Mesodermal cell (in vitro differentiated cells): ENCODE measurements at regions not wholly inside any gene's neighbourhood (a gene's known extent, or its start where the extent isn't known, plus 50 kb on each side); places are given as distances from the start of the nearest gene placed in this dataset.
A peak's percentile ranks its signal among the peaks of the same experiment; 100 is the strongest.
"Not testable (repeated sequence)": the region's sequence is repeated elsewhere in the genome, so short reads cannot be mapped to it uniquely, and the experiment has no call there.

ENCODE experiments used
- H3K27ac ChIP-seq: 2 replicates; pipeline ENCODE4 v1.7.0; 2013; ENCODE audit warnings: mild to moderate bottlenecking, low read depth, low read length, moderate library complexity; ENCODE audit not compliant: severe bottlenecking
- H3K36me3 ChIP-seq: 2 replicates; pipeline ENCODE4 v1.7.1; 2013; ENCODE audit warnings: mild to moderate bottlenecking, low read length, moderate library complexity; ENCODE audit not compliant: control insufficient read depth, insufficient read depth
- H3K4me1 ChIP-seq: one replicate; pipeline ENCODE4 v1.7.1; 2013; ENCODE audit warnings: mild to moderate bottlenecking, low read length; ENCODE audit not compliant: insufficient read depth, control insufficient read depth, poor library complexity, severe bottlenecking
- H3K4me3 ChIP-seq: 2 replicates; pipeline ENCODE4 v1.7.0; 2013; ENCODE audit warnings: low read length, control low read depth, mild to moderate bottlenecking; ENCODE audit not compliant: insufficient read depth, poor library complexity, severe bottlenecking; ENCODE audit errors: extremely low read depth
- H3K9me3 ChIP-seq: 2 replicates; pipeline ENCODE4 v1.7.1; 2013; ENCODE audit warnings: mild to moderate bottlenecking, low read length, moderate library complexity; ENCODE audit not compliant: control insufficient read depth
- WGBS, 2 experiments: methylation state at CpG; one replicate each; pipeline ENCODE4 v1.1.5; 2013; ENCODE audit warnings: missing lambda C conversion rate in 2 of 2; ENCODE audit not compliant: insufficient coverage in 2 of 2; 5-methylcytosine and 5-hydroxymethylcytosine counted together

- no peak overlapping the region for H3K4me3 ChIP-seq
- peak overlapping the region; percentile 16 for H3K27ac ChIP-seq
- H3K4me1 ChIP-seq: peaks cover 6% of the 10 kb centered on the region
- no peaks in the 10 kb centered on the region for H3K9me3 ChIP-seq
- 80% methylated on average over 1 of the region's 4 CpGs; no CpG with 5 or more reads in 1 of the 2 experiments for WGBS, 2 experiments
- H3K36me3 ChIP-seq: no peaks in the 10 kb centered on the region
Observed at GRCh38 chr7:9407816-9408215, 974.4 kb downstream of the NXPH1 start.

- Histone ChIP-seq H3K36me3 (no peaks in the 10 kb centered on the region), H3K27ac (no peak overlapping the region), H3K4me3 (no peak overlapping the region), H3K9me3 (no peaks in the 10 kb centered on the region), H3K4me1 (no peaks in the 10 kb centered on the region)
- 70 to 88% methylated on average over 2 to 4 of the region's 4 CpGs for WGBS, 2 experiments
Observed at GRCh38 chr7:9453521-9453920, 1020.1 kb downstream of the NXPH1 start.

- Histone ChIP-seq H3K27ac (no peak overlapping the region), H3K36me3 (no peaks in the 10 kb centered on the region), H3K9me3 (no peaks in the 10 kb centered on the region), H3K4me1 (no peaks in the 10 kb centered on the region), H3K4me3 (no peak overlapping the region)
Observed at GRCh38 chr7:9488555-9488954, 1055.1 kb downstream of the NXPH1 start.

GRCh38 chr7:9498303-9498702, 1064.9 kb downstream of the NXPH1 start:
- WGBS, 2 experiments: 40 to 92% methylated on average over 1 to 2 of the region's 3 CpGs

GRCh38 chr7:9502269-9502668, 1068.9 kb downstream of the NXPH1 start:
- H3K36me3 ChIP-seq: no peaks in the 10 kb centered on the region
- no peaks in the 10 kb centered on the region for H3K4me1 ChIP-seq
- no CpG with 5 or more reads among the region's 1 CpG for WGBS, 2 experiments
- no peak overlapping the region for H3K4me3 ChIP-seq
- H3K9me3 ChIP-seq: no peaks in the 10 kb centered on the region
- H3K27ac ChIP-seq: no peak overlapping the region

More at GRCh38 chr7:9498303-9498702, 1064.9 kb downstream of the NXPH1 start:
- no peaks in the 10 kb centered on the region for H3K9me3 ChIP-seq
- H3K4me1 ChIP-seq: no peaks in the 10 kb centered on the region
- no peak overlapping the region for H3K4me3 ChIP-seq
- H3K27ac ChIP-seq: no peak overlapping the region
- no peaks in the 10 kb centered on the region for H3K36me3 ChIP-seq

GRCh38 chr7:9504678-9505077, 1071.3 kb downstream of the NXPH1 start:
- Histone ChIP-seq H3K4me3 (no peak overlapping the region), H3K27ac (no peak overlapping the region), H3K4me1 (no peaks in the 10 kb centered on the region), H3K36me3 (no peaks in the 10 kb centered on the region), H3K9me3 (no peaks in the 10 kb centered on the region)
- 100% methylated on average over 1 of the region's 2 CpGs; no CpG with 5 or more reads in 1 of the 2 experiments for WGBS, 2 experiments

- Histone ChIP-seq H3K4me3 (no peak overlapping the region), H3K36me3 (no peaks in the 10 kb centered on the region), H3K27ac (no peak overlapping the region), H3K9me3 (no peaks in the 10 kb centered on the region), H3K4me1 (no peaks in the 10 kb centered on the region)
- 100% methylated on average over 1 of the region's 2 CpGs; no CpG with 5 or more reads in 1 of the 2 experiments for WGBS, 2 experiments
Observed at GRCh38 chr7:9505516-9505915, 1072.1 kb downstream of the NXPH1 start.

GRCh38 chr7:9507290-9507689, 1073.9 kb downstream of the NXPH1 start:
- 43 to 50% methylated on average over 1 of the region's 3 CpGs for WGBS, 2 experiments
- Histone ChIP-seq H3K27ac (no peak overlapping the region), H3K4me3 (no peak overlapping the region)

GRCh38 chr7:9516662-9517061, 1083.3 kb downstream of the NXPH1 start:
- WGBS, 2 experiments: 67 to 88% methylated on average over 3 of the region's 4 CpGs
- H3K4me3 ChIP-seq: no peak overlapping the region
- no peaks in the 10 kb centered on the region for H3K4me1 ChIP-seq
- no peaks in the 10 kb centered on the region for H3K9me3 ChIP-seq
- no peaks in the 10 kb centered on the region for H3K36me3 ChIP-seq
- H3K27ac ChIP-seq: no peak overlapping the region

More at GRCh38 chr7:9507290-9507689, 1073.9 kb downstream of the NXPH1 start:
- no peaks in the 10 kb centered on the region for H3K36me3 ChIP-seq
- H3K4me1 ChIP-seq: no peaks in the 10 kb centered on the region
- no peaks in the 10 kb centered on the region for H3K9me3 ChIP-seq

GRCh38 chr7:9523579-9523978, 1090.2 kb downstream of the NXPH1 start:
- Histone ChIP-seq H3K36me3 (no peaks in the 10 kb centered on the region), H3K4me3 (no peak overlapping the region), H3K9me3 (no peaks in the 10 kb centered on the region), H3K4me1 (no peaks in the 10 kb centered on the region), H3K27ac (no peak overlapping the region)
- 90% methylated on average over 2 of the region's 2 CpGs; no CpG with 5 or more reads in 1 of the 2 experiments for WGBS, 2 experiments

GRCh38 chr7:9552431-9552830, 1119.0 kb downstream of the NXPH1 start:
- not testable (repeated sequence) for H3K4me3 ChIP-seq, H3K9me3 ChIP-seq, H3K36me3 ChIP-seq, H3K4me1 ChIP-seq, H3K27ac ChIP-seq
- WGBS, 2 experiments: 97% methylated on average over 3 of the region's 4 CpGs; no CpG with 5 or more reads in 1 of the 2 experiments
